ENCODE measurements at regions not wholly inside any gene's neighbourhood (a gene's known extent, or its start where the extent isn't known, plus 50 kb on each side); places are given as distances from the start of the nearest gene placed in this dataset.

- peaks cover 12% of the 10 kb centered on the region for H3K4me1 ChIP-seq (ENCODE audit: low read depth)
- no peak overlapping the region for H3K27ac ChIP-seq
- no peaks in the 10 kb centered on the region for H3K9me3 ChIP-seq (ENCODE audit: low read depth)
- no peak overlapping the region for H3K4me3 ChIP-seq
- H3K36me3 ChIP-seq: no peaks in the 10 kb centered on the region
- H3K27me3 ChIP-seq: no peaks in the 10 kb centered on the region
- no peak for DNase-seq (ENCODE audit: low read depth in 1 of 2, low spot score in 1 of 2)
- TF ChIP-seq, protein P1, sequence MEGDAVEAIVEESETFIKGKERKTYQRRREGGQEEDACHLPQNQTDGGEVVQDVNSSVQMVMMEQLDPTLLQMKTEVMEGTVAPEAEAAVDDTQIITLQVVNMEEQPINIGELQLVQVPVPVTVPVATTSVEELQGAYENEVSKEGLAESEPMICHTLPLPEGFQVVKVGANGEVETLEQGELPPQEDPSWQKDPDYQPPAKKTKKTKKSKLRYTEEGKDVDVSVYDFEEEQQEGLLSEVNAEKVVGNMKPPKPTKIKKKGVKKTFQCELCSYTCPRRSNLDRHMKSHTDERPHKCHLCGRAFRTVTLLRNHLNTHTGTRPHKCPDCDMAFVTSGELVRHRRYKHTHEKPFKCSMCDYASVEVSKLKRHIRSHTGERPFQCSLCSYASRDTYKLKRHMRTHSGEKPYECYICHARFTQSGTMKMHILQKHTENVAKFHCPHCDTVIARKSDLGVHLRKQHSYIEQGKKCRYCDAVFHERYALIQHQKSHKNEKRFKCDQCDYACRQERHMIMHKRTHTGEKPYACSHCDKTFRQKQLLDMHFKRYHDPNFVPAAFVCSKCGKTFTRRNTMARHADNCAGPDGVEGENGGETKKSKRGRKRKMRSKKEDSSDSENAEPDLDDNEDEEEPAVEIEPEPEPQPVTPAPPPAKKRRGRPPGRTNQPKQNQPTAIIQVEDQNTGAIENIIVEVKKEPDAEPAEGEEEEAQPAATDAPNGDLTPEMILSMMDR (IDR thresholded peaks at IDR 0.05; ENCODE audit: low read depth, low read length): no peak
Observed at GRCh38 chr3:115385774-115386730, 237.3 kb upstream of the GAP43 start.

DNA sequence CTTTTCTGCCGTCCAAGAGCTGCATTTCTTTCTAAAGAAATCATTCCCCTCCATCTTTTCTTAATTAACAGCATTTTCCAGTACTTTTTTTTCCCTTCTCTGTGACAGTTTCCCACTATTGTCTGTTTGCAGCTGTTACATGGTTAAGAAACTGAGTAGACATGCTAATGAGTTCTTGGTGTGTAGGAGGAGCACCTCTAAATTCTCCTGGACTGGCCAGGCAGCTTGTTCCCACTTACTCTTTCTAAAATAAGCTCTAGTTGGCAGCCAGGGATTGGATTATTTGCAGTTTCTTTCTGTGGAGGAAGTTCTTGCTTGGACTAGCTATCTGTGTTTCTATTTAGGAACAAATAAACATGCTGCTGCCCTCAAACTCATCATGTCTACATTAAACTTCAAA, 235.1 kb upstream of the GAP43 start:
- TF ChIP-seq, protein P1 (IDR thresholded peaks at IDR 0.05; ENCODE audit: low read depth, low read length): no peak
- Histone ChIP-seq H3K27ac (no peak overlapping the region), H3K4me1 (ENCODE audit: low read depth) (peaks cover 12% of the 10 kb centered on the region), H3K9me3 (ENCODE audit: low read depth) (no peaks in the 10 kb centered on the region), H3K4me3 (no peak overlapping the region), H3K27me3 (no peaks in the 10 kb centered on the region), H3K36me3 (no peaks in the 10 kb centered on the region)
- peak in 1 of 2 donors; percentile 54 for DNase-seq (ENCODE audit: low read depth in 1 of 2, low spot score in 1 of 2)

DNA sequence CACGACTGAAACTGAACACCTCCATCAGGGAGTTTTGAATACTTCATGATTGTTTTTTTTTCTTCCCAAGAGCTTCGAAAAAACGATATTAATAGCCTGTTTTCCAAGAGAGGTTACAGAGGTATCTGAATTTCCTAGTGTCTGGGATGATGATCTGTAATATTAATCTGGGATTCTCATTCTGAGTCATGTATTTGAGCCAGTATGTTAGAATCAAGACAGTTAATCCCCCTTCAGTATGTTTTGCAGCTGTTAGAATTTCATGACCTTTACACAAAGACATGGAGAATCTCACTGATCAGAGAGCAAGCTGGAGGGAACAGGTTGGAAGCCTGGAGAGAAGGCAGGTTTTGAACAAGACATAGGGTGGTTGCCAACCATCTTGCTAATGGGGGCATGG, 234.5 kb upstream of the GAP43 start:
- no peak overlapping the region for H3K4me3 ChIP-seq
- H3K27me3 ChIP-seq: no peaks in the 10 kb centered on the region
- H3K27ac ChIP-seq: no peak overlapping the region

DNA sequence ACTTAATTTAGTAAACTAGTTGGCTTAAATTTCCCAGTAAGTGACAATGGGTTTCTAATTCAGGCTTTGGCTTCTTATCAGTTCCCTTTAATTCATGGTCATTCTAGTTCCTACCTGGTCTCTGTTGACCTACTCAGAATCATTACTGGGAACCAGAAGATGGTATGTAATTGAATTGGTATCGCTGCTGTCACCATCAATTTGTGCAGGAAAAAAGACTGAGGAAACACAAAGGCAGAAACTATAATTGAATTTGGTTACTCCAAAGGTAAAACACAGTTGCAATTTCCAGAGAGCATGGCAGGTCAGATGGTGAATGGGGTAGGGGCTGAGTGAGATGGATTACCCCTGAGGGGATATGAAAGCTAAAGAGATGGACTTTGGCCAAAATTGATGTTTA, 226.5 kb upstream of the GAP43 start:
- TF ChIP-seq, protein P1 (IDR thresholded peaks at IDR 0.05; ENCODE audit: low read depth, low read length): no peak
- H3K36me3 ChIP-seq: no peaks in the 10 kb centered on the region
- no peak for DNase-seq (ENCODE audit: low read depth in 1 of 2, low spot score in 1 of 2)

More for the DNA sequence above, 234.5 kb upstream of the GAP43 start:
- Histone ChIP-seq H3K36me3 (no peaks in the 10 kb centered on the region), H3K9me3 (ENCODE audit: low read depth) (no peaks in the 10 kb centered on the region), H3K4me1 (ENCODE audit: low read depth) (peaks cover 12% of the 10 kb centered on the region)
- no peak for DNase-seq (ENCODE audit: low read depth in 1 of 2, low spot score in 1 of 2)
- TF ChIP-seq, protein P1 (IDR thresholded peaks at IDR 0.05; ENCODE audit: low read depth, low read length): no peak

GRCh38 chr3:115397433-115397832, 225.9 kb upstream of the GAP43 start:
- Histone ChIP-seq H3K4me3 (no peak overlapping the region), H3K36me3 (no peaks in the 10 kb centered on the region), H3K4me1 (ENCODE audit: low read depth) (no peaks in the 10 kb centered on the region), H3K9me3 (ENCODE audit: low read depth) (no peaks in the 10 kb centered on the region), H3K27ac (no peak overlapping the region), H3K27me3 (no peaks in the 10 kb centered on the region)
- DNase-seq (ENCODE audit: low read depth in 1 of 2, low spot score in 1 of 2): no peak
- TF ChIP-seq, protein P1 (IDR thresholded peaks at IDR 0.05; ENCODE audit: low read depth, low read length): no peak

More for the DNA sequence above, 226.5 kb upstream of the GAP43 start:
- H3K9me3 ChIP-seq (ENCODE audit: low read depth): no peaks in the 10 kb centered on the region
- no peaks in the 10 kb centered on the region for H3K27me3 ChIP-seq
- no peak overlapping the region for H3K27ac ChIP-seq
- no peak overlapping the region for H3K4me3 ChIP-seq
- no peaks in the 10 kb centered on the region for H3K4me1 ChIP-seq (ENCODE audit: low read depth)

Data from cardiac muscle cell (in vitro differentiated cells and primary cell).